NCI-H345 treated with DMSO at 0.1 percent for 48 hours (cell line): ENCODE measurements at regions not wholly inside any gene's neighbourhood (a gene's known extent, or its start where the extent isn't known, plus 50 kb on each side); places are given as distances from the start of the nearest gene placed in this dataset.
"Not testable (repeated sequence)": the region's sequence is repeated elsewhere in the genome, so short reads cannot be mapped to it uniquely, and the experiment has no call there.

Experiments
- DNase-seq: peaks from one replicate; lab custom pipeline; 2025; ENCODE audit not compliant: unreplicated experiment; lab: John Stamatoyannopoulos, UW

DNA sequence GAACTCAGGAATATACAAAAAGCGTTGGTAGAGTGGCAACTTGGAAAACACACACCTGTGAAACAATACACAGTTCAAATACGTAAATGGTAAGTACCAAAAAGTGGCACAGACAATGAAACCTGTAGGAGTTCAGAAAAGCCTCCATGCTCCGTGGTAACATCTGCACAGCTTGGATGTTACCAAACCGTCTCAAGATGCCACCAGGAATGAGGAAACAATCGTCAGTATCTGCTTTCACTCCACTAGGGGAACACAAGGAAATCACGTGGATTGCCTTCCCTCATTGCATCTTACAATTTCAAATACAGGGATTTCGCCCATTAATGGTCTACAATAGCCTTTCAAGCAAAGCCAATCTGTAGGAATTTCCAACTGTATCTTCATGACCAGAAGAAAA is 224.6 kb upstream of the LRRC61 start:
- DNase-seq, result not testable (repeated sequence)

DNA sequence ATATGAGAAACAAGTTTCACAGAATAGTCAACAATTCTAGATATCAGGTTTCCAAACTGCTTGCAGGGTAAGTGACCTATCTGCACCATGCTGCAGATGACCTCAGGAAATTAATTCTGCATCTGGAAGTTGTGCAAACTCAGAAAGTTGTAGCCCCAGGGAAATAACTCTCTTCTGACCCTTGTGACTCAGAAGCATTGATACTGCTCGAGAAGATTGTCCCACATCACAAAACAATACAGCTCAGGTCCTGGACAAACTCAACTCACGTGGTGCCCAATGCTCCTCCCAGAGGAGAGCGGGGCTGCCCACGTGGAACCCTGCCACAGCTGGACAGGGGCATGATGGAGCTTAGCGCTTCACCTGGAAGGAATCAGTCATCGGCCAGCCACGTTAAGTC is 221.9 kb upstream of the LRRC61 start:
- DNase-seq, result not testable (repeated sequence)

DNA sequence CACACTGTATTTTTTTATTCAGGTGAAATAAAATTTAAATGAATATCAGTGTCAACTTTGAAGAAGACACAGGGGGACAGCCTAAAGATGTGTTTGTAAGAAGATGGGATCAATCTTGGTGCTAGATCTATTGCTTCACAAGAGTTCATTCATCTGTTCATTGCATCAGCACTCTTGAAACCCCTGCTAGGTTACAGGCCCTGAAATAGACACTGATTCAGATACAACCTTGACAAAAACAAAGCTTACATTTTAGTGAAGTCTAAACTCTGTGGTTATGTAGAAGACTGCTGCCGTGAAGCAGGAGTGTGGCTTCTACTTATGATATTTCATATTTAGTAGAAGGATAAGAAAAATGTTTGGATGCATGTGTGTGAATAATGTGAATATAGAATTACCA is 215.9 kb upstream of the LRRC61 start:
- not testable (repeated sequence) for DNase-seq

- DNase-seq, result not testable (repeated sequence)
These were observed 212.8 kb upstream of the LRRC61 start for GRCh38 chr7:150110375-150110820.

GRCh38 chr7:150110882-150111281 is 212.3 kb upstream of the LRRC61 start:
- DNase-seq, result not testable (repeated sequence)

- DNase-seq, result not testable (repeated sequence)
These were observed 211.6 kb upstream of the LRRC61 start for GRCh38 chr7:150111373-150112139.

GRCh38 chr7:150113301-150113700 is 209.9 kb upstream of the LRRC61 start:
- DNase-seq, result not testable (repeated sequence)

DNA sequence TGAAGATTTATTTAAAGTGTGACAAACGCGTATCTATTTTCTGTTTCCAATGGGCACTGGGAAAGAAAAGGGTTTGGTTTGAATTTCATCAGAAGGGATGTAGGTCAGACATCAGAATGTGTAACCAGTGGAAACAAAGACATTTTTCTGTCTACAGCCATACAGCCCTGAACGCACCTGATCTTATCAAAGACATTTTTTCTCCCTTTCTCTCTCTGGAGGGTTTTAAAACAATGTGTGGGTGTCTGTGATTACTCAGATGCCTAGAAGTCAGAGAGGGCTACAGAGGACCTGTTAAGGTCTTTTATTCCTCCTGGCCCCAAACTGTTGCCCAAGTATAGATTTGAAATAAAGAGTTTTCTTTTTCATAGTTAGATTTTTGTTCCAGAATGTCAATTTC is 208.6 kb upstream of the LRRC61 start:
- DNase-seq, result not testable (repeated sequence)

DNA sequence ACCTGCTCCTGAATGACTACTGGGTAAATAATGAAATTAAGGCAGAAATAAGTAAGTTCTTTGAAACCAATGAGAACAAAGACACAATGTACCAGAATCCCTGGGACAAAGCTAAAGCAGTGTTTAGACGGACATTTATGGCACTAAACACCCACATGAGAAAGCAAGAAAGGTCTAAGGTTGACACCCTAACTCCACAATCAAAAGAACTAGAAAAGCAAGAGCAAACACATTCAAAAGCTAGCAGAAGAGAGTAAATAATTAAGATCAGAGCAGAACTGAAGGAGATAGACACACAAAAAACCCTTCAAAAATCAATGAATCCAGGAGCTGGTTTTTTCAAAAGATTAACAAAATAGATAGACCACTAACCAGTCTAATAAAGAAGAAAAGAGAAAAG is 203.2 kb upstream of the LRRC61 start:
- not testable (repeated sequence) for DNase-seq

DNA sequence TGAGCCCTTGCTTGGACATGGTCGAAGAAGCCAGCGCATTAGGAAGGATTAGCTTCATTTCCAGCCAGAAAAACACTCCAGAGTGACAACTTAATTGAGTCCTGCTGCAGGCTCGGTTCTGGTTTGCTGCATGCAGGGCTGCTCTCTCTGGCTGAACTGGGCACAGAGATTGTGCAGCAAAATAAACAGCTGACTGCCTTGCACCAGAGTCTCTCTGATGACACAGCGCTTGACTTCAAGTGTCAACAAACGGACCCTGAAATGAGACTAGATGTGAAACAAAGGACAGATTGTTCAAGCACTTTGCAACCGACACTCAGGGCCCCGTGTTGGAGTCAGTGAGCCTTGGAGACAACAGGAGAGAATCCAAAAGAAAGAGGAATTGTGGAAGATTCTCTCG is 197.3 kb upstream of the LRRC61 start:
- DNase-seq, result not testable (repeated sequence)

DNA sequence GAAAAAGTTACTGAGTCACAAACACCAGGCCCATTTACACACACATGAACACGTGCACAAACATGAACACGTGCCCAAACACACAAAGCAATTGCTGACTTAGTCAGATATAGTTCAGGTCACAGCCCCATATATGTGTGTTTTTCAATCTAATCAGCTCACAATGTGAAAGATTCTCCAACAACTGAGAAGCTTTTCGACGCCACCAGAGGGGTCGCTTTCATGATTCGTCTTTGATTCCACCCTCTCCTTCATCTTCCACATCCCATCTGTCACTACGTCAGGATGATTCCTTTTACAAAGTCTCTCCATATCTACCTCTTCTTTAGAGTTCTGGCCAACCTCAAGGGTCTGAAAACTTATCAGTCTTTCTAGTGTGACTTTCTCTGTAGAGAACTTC is 188.7 kb upstream of the LRRC61 start:
- not testable (repeated sequence) for DNase-seq

DNA sequence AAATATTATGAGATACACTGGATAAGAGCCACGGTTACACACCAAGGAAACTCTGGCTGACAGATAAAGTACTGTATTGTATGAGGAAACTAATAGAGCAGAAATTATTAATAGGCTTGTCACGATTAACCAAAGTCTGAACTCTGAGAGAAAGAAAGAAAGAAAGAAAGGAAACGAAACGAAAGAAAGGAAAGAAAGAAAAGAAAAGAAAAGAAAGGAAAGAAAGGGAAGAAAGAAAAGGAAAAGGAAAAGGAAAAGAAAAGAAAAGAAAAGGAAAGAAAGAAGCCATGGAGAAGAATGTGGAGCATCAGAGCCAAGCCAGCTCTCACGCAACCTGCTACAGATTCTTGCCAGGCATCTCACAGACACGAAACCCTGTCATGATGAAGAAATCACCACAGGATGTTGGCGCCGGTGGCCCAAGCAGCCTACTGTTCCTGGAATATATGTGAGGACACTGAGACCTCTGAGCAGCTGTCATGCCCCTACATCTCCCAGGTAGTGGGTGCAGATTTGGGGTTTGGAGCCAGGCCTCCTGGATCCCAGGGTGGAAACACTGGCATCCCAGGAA is 187.4 kb upstream of the LRRC61 start:
- not testable (repeated sequence) for DNase-seq

DNA sequence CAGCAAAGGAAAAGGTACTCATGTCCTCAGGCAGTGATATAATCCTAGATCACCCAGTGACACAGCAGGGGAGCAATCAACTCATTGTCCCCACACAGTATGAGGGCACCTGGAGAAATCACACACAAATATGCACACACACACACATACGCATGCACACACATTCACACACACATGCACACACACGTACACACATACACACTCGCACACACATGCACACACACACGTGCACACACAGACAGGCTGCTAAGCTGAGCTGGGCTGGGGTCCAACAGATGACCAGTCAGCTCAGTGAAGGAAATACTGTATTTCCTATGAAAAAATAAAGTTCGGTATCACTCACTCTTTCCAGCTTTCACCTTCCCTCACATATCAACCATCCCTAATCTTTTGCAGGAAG is 183.3 kb upstream of the LRRC61 start:
- DNase-seq, result not testable (repeated sequence)

- not testable (repeated sequence) for DNase-seq
These were observed 181.4 kb upstream of the LRRC61 start for GRCh38 chr7:150141525-150142345.

GRCh38 chr7:150146124-150146523 is 177.0 kb upstream of the LRRC61 start:
- DNase-seq, result not testable (repeated sequence)

DNA sequence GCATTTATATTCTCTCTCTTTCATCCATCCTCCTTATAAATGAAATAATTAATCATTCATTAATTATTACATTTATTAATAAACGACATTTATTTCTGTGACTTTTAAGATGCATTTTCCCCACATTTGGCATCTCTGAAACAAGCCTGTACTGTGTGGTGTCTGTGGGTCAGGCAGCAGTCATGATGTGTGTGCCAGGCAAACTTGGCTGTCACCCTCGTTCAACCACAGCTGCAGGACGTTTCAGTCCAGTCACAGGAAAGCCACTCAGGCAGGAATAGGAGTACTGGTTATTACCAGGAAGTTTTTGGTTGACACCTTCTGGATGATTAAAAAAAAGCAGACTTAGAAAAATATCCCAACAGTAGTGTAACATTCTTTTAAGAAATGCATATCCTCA is 175.6 kb upstream of the LRRC61 start:
- DNase-seq, result not testable (repeated sequence)

DNA sequence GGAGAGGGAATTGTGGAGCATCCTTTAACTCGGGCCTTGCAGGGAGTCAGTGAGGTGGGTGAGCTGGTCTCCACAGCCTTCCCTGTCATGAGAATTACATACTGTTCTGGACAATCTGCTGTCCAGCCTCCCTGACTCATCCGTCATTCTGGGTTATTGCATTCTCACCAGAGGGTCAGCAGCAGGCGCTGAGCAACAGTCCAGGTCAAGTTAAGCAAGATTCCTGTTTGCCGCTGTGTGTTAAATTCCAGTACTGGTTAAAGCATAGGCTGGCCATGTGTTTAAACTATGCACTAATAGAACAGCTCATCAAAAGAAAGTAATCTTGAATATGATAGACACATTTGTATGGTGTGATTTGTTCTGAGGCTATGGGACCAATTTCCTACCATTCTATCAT is 167.1 kb upstream of the LRRC61 start:
- DNase-seq, result not testable (repeated sequence)

GRCh38 chr7:150158696-150159095 is 164.5 kb upstream of the LRRC61 start:
- DNase-seq, result not testable (repeated sequence)

GRCh38 chr7:150169515-150169914 is 153.6 kb upstream of the LRRC61 start:
- not testable (repeated sequence) for DNase-seq

DNA sequence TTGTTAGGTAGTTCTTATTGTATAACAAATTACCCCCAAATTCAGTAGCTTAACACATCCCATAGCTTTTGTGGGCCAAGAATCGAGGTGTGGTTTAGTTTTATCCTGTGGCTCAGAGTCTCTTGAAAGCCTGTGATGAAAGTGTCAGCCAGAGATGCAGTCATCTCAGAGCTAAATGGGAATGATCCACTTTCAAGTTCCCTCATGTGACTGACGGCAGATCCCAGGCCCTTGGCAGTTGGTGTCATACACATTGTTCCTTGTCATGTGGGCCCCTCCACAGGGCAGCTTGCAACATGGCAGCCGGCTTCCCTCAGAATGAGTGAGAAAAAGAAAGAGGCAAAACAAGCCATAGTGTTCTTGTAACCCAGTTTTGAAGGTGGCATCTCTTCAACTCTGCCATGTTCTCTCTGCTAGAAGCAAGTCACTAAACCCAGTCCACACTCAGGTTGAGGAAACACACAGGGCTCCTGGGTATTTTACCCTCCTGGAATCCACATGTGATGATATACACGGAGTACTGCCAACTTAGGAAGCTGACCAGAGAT is 153.1 kb upstream of the LRRC61 start:
- not testable (repeated sequence) for DNase-seq

DNA sequence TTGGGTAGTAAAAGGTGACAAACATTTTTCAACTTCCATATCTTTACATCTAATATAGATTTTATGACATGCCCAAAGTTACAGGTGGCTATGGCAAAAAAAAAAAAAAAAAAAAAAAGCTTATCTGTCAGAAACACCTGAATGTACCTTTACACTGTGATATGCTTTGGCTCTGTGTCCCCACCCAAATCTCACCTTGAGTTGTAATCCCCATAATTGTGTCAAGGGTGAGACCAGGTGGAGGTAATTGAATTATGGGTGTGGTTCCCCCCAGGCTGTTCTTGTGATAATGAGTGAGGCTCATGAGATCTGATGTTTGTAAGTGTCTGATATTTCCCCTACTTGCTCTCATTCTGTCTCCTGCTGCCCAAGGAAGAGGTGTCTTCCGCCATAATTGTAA is 139.6 kb upstream of the LRRC61 start:
- DNase-seq, result not testable (repeated sequence)
